ENCODE measurements at regions not wholly inside any gene's neighbourhood (a gene's known extent, or its start where the extent isn't known, plus 50 kb on each side); places are given as distances from the start of the nearest gene placed in this dataset.

- TF ChIP-seq CTCF (IDR thresholded peaks at IDR 0.05) (no peak), POLR2AphosphoS5 (IDR thresholded peaks at IDR 0.05) (no peak), POLR2A (IDR thresholded peaks at IDR 0.05) (no peak)
Observed at GRCh38 chr14:30295980-30296379, 263.0 kb upstream of the G2E3 start.

Data from stomach (tissue), 4 donors.